ENCODE measurements at regions not wholly inside any gene's neighbourhood (a gene's known extent, or its start where the extent isn't known, plus 50 kb on each side); places are given as distances from the start of the nearest gene placed in this dataset.

DNA sequence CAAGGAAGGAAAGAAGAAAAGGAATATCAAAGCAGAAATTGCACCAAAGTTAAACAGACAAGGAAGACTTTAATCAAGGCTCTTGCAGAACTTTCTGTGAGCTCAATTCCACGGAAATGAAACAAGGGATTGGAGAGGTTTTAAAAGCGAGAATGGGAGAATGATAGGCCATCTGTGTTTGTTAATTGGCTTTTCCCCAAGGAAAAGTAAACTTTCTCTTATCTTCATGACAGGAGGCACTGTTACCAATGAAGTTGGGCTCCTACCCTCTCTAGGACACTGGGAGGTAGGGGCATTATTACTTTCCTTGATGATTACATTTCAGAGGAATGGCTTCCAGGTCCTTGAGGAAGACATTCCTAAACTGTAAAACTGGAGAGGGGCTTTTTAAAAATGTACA lies 328.8 kb upstream of the NWD2 start:
- TF ChIP-seq ZNF302 (CRISPR knock-in tag; IDR thresholded peaks at IDR 0.05) (no peak), PHF8 (IDR thresholded peaks at IDR 0.05; ENCODE audit: borderline replicate concordance, low read depth) (no peak), HDAC2 (IDR thresholded peaks at IDR 0.05) (no peak), ESRRA (IDR thresholded peaks at IDR 0.05; ENCODE audit: borderline replicate concordance, low read length) (no peak), ZFP36 (IDR thresholded peaks at IDR 0.05; ENCODE audit: borderline replicate concordance, partially characterized antibody) (no peak), SREBF2 (IDR thresholded peaks at IDR 0.05) (no peak), RARB (CRISPR knock-in tag; IDR thresholded peaks at IDR 0.05) (no peak), CHD4 (IDR thresholded peaks at IDR 0.05; ENCODE audit: borderline replicate concordance) (no peak), GATA3 (IDR thresholded peaks at IDR 0.05; ENCODE audit: borderline replicate concordance) (no peak), MAFK (IDR thresholded peaks at IDR 0.05; ENCODE audit: partially characterized antibody) (no peak)
- TF ChIP-seq, protein P1, sequence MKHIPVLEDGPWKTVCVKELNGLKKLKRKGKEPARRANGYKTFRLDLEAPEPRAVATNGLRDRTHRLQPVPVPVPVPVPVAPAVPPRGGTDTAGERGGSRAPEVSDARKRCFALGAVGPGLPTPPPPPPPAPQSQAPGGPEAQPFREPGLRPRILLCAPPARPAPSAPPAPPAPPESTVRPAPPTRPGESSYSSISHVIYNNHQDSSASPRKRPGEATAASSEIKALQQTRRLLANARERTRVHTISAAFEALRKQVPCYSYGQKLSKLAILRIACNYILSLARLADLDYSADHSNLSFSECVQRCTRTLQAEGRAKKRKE (CRISPR knock-in tag; IDR thresholded peaks at IDR 0.05; ENCODE audit: low read depth), result no peak
- TF ChIP-seq, protein P2, sequence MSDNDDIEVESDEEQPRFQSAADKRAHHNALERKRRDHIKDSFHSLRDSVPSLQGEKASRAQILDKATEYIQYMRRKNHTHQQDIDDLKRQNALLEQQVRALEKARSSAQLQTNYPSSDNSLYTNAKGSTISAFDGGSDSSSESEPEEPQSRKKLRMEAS (IDR thresholded peaks at IDR 0.05), result no peak
- TF ChIP-seq, protein P3, sequence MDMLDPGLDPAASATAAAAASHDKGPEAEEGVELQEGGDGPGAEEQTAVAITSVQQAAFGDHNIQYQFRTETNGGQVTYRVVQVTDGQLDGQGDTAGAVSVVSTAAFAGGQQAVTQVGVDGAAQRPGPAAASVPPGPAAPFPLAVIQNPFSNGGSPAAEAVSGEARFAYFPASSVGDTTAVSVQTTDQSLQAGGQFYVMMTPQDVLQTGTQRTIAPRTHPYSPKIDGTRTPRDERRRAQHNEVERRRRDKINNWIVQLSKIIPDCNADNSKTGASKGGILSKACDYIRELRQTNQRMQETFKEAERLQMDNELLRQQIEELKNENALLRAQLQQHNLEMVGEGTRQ (IDR thresholded peaks at IDR 0.05), result no peak
- FAIRE-seq (no peak), ATAC-seq (no peak)

DNA sequence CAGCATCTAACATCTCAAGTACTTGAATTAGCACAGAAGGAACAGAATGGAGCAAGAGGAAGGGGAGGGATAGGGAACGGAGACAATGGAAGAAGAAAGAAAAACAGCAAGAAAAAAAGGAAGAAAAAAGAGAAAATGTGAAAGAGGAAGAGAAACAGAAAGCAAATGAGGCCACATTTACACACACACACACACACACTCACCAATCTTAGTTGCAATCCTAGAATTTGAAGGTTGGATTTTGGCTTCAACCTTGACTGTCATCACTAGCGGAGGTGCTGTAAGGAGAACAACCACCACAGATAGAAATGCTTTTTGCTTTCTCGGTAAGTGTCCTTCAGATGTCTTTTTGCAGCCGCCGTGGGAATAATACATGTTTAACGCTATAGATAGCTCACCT lies 327.1 kb upstream of the NWD2 start:
- WGBS (ENCODE audit: missing lambda C conversion rate), result 36% methylated on average over 6 of the region's 6 CpGs
- H3K4me2 ChIP-seq, result no peak overlapping the region
- ChIA-PET POLR2A (no interaction called here), CTCF (no interaction called here)
- no peak for ATAC-seq
- H3K4me3 ChIP-seq, result no peak overlapping the region
- no peak for FAIRE-seq
- H3K9me3 ChIP-seq, result no peaks in the 10 kb centered on the region
- H3K4me1 ChIP-seq, result no peaks in the 10 kb centered on the region
- no peak overlapping the region for H3K27ac ChIP-seq
- no peak for DNase-seq (ENCODE audit: low read depth in 1 of 2, low spot score in 1 of 2)
- TF ChIP-seq EHMT2 (IDR thresholded peaks at IDR 0.05; ENCODE audit: low read depth), result no peak

More for the DNA sequence above, 328.8 kb upstream of the NWD2 start:
- Histone ChIP-seq H3K4me2 (no peak overlapping the region), H3K4me3 (no peak overlapping the region), H3K9me3 (no peaks in the 10 kb centered on the region), H3K4me1 (no peaks in the 10 kb centered on the region), H3K27ac (no peak overlapping the region)
- 0% methylated on average over 2 of the region's 2 CpGs for WGBS (ENCODE audit: missing lambda C conversion rate)
- ChIA-PET CTCF (no interaction called here), POLR2A (no interaction called here)
- DNase-seq (ENCODE audit: low read depth in 1 of 2, low spot score in 1 of 2), result no peak

DNA sequence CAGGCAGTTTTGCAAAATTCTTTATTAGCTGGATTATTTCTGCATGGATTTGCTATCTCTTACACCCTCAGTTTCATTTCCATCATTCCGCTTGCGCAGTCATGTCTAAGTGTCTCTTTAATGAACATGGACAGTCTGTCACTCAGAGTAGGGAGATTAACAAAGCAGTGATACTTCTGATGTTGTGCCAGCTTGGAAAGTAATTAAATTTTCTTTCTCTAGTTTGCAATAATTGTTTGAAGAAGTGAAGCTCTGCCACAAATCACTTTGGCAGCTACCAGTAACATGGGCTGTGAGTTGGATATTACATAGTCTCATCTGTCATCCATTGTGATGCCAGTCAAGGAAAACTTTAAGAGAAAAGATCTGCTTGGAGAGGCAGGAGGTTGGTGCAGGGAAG lies 324.8 kb upstream of the NWD2 start:
- ChIA-PET POLR2A (no interaction called here), CTCF (no interaction called here)
- Histone ChIP-seq H3K4me2 (no peak overlapping the region), H3K4me1 (no peaks in the 10 kb centered on the region), H3K4me3 (no peak overlapping the region), H3K9me3 (no peaks in the 10 kb centered on the region), H3K27ac (no peak overlapping the region)
- WGBS (ENCODE audit: missing lambda C conversion rate), result 79% methylated on average over 2 of the region's 2 CpGs
- ATAC-seq (no peak), DNase-seq (ENCODE audit: low read depth in 1 of 2, low spot score in 1 of 2) (no peak), FAIRE-seq (no peak)
- TF ChIP-seq ZNF302 (CRISPR knock-in tag; IDR thresholded peaks at IDR 0.05), result no peak
- no peak for TF ChIP-seq CEBPB (IDR thresholded peaks at IDR 0.05)
- TF ChIP-seq HEYL (CRISPR knock-in tag; IDR thresholded peaks at IDR 0.05), result no peak
- no peak for TF ChIP-seq HDAC2 (IDR thresholded peaks at IDR 0.05)
- TF ChIP-seq RNF2 (IDR thresholded peaks at IDR 0.05; ENCODE audit: borderline replicate concordance, low read depth), result no peak

DNA sequence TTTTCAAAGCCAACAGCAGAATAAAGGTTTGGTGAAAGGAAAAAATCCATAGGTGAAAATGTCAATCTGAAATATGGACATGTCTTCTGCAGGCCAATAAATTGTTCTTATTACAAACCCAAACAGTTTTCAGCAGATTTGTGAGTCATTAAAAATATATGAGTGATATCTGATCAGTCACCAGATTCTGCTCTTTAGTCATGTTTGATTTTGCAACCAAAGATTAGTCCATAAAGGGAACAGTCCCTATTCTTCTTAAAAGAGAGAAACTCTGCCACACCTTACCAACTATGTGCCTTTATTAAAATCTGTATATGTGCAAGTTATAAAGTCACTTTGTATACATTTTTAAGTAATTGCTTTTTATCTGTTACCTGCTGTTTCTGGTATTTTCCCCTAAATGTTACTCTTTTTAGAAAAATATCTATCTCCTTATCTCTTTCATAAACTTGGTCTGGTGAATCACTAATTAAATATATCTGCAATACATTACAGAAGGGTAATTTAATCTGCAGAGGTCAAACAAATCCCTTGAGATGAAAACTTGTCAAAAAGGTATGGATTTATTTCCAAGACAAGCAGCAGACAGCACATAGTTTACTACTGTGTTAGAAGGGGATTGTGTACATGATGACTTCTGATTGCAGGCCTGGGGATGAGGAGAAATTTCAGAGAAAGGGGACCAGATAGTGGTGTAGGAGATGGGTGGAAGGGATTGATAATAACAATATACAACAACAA lies 322.9 kb upstream of the NWD2 start:
- no peak for ATAC-seq
- POLR2A ChIA-PET, result no interaction called here
- no peak overlapping the region for H3K27ac ChIP-seq
- no peaks in the 10 kb centered on the region for H3K9me3 ChIP-seq
- CTCF ChIA-PET, result no interaction called here
- no peak overlapping the region for H3K4me2 ChIP-seq
- FAIRE-seq, result no peak
- H3K4me1 ChIP-seq, result no peaks in the 10 kb centered on the region
- H3K4me3 ChIP-seq, result no peak overlapping the region
- TF ChIP-seq FOSB (CRISPR knock-in tag; IDR thresholded peaks at IDR 0.05), result no peak
- TF ChIP-seq NPAS2 (CRISPR knock-in tag; IDR thresholded peaks at IDR 0.05; ENCODE audit: borderline replicate concordance), result no peak
- DNase-seq (ENCODE audit: low read depth in 1 of 2, low spot score in 1 of 2), result no peak
